ENCODE measurements at regions not wholly inside any gene's neighbourhood (a gene's known extent, or its start where the extent isn't known, plus 50 kb on each side); places are given as distances from the start of the nearest gene placed in this dataset.

GRCh38 chr5:57911438-57911837 is 428.8 kb upstream of the ACTBL2 start:
- DNase-seq, result no peak
- POLR2A ChIA-PET, result no interaction called here
- Histone ChIP-seq H3K4me3 (ENCODE audit: low read length) (no peak overlapping the region), H3K27me3 (ENCODE audit: insufficient read depth, low read length, poor library complexity, severe bottlenecking) (no peaks in the 10 kb centered on the region), H3K4me1 (ENCODE audit: insufficient read depth, low read length) (no peaks in the 10 kb centered on the region), H3K36me3 (ENCODE audit: insufficient read depth, low read length) (no peaks in the 10 kb centered on the region), H3K27ac (ENCODE audit: low read depth, low read length) (no peak overlapping the region), H3K9me3 (ENCODE audit: low read length) (no peaks in the 10 kb centered on the region)
- no peak overlapping the region for H3K4me3 Mint-ChIP-seq
- CTCF ChIA-PET, result no interaction called here
- H3K9me3 Mint-ChIP-seq, result no peaks in the 10 kb centered on the region
- H3K27ac Mint-ChIP-seq, result no peak overlapping the region
- H3K36me3 Mint-ChIP-seq, result peaks cover 0 to 1% (median 0%) of the 10 kb centered on the region in 3 donors
- H3K4me1 Mint-ChIP-seq, result no peaks in the 10 kb centered on the region
- no peaks in the 10 kb centered on the region for H3K27me3 Mint-ChIP-seq

- CTCF ChIA-PET, result no interaction called here
- no peaks in the 10 kb centered on the region for H3K9me3 Mint-ChIP-seq
These were observed 424.1 kb upstream of the ACTBL2 start for GRCh38 chr5:57906671-57907070.

GRCh38 chr5:57903458-57903857 is 420.8 kb upstream of the ACTBL2 start:
- no peaks in the 10 kb centered on the region for H3K4me1 Mint-ChIP-seq
- Histone ChIP-seq H3K36me3 (ENCODE audit: insufficient read depth, low read length) (no peaks in the 10 kb centered on the region), H3K9me3 (ENCODE audit: low read length) (no peaks in the 10 kb centered on the region), H3K27me3 (ENCODE audit: insufficient read depth, low read length, poor library complexity, severe bottlenecking) (no peaks in the 10 kb centered on the region), H3K4me1 (ENCODE audit: insufficient read depth, low read length) (no peaks in the 10 kb centered on the region), H3K4me3 (ENCODE audit: low read length) (no peak overlapping the region), H3K27ac (ENCODE audit: low read depth, low read length) (no peak overlapping the region)
- no peak overlapping the region for H3K4me3 Mint-ChIP-seq
- peaks cover 0 to 1% (median 0%) of the 10 kb centered on the region in 3 donors for H3K36me3 Mint-ChIP-seq
- peaks cover 0 to 1% of the 10 kb centered on the region in 2 donors for H3K27me3 Mint-ChIP-seq
- ChIA-PET POLR2A (no interaction called here), CTCF (no interaction called here)
- DNase-seq, result no peak
- H3K27ac Mint-ChIP-seq, result no peak overlapping the region
- H3K9me3 Mint-ChIP-seq, result no peaks in the 10 kb centered on the region

More at GRCh38 chr5:57906671-57907070, 424.1 kb upstream of the ACTBL2 start:
- H3K9me3 ChIP-seq (ENCODE audit: low read length), result no peaks in the 10 kb centered on the region
- no peaks in the 10 kb centered on the region for H3K36me3 ChIP-seq (ENCODE audit: insufficient read depth, low read length)
- H3K27ac Mint-ChIP-seq, result no peak overlapping the region
- H3K27me3 Mint-ChIP-seq, result peaks cover 0 to 1% of the 10 kb centered on the region in 2 donors
- H3K4me1 Mint-ChIP-seq, result no peaks in the 10 kb centered on the region
- no peak overlapping the region for H3K4me3 ChIP-seq (ENCODE audit: low read length)
- POLR2A ChIA-PET, result no interaction called here
- no peak for DNase-seq
- no peaks in the 10 kb centered on the region for H3K27me3 ChIP-seq (ENCODE audit: insufficient read depth, low read length, poor library complexity, severe bottlenecking)
- no peak overlapping the region for H3K4me3 Mint-ChIP-seq
- H3K36me3 Mint-ChIP-seq, result peaks cover 0 to 1% (median 0%) of the 10 kb centered on the region in 3 donors
- H3K4me1 ChIP-seq (ENCODE audit: insufficient read depth, low read length), result no peaks in the 10 kb centered on the region
- H3K27ac ChIP-seq (ENCODE audit: low read depth, low read length), result no peak overlapping the region

- peaks cover 0 to 1% (median 0%) of the 10 kb centered on the region in 3 donors for H3K36me3 Mint-ChIP-seq
- Histone ChIP-seq H3K9me3 (ENCODE audit: low read length) (no peaks in the 10 kb centered on the region), H3K27ac (ENCODE audit: low read depth, low read length) (no peak overlapping the region), H3K27me3 (ENCODE audit: insufficient read depth, low read length, poor library complexity, severe bottlenecking) (no peaks in the 10 kb centered on the region), H3K36me3 (ENCODE audit: insufficient read depth, low read length) (no peaks in the 10 kb centered on the region), H3K4me3 (ENCODE audit: low read length) (no peak overlapping the region), H3K4me1 (ENCODE audit: insufficient read depth, low read length) (no peaks in the 10 kb centered on the region)
- H3K4me3 Mint-ChIP-seq, result no peak overlapping the region
- POLR2A ChIA-PET, result no interaction called here
- CTCF ChIA-PET, result no interaction called here
- H3K27ac Mint-ChIP-seq, result no peak overlapping the region
- no peak for DNase-seq
- H3K9me3 Mint-ChIP-seq, result no peaks in the 10 kb centered on the region
- peaks cover 0 to 1% of the 10 kb centered on the region in 2 donors for H3K27me3 Mint-ChIP-seq
- H3K4me1 Mint-ChIP-seq, result no peaks in the 10 kb centered on the region
These were observed 419.5 kb upstream of the ACTBL2 start for GRCh38 chr5:57902095-57902494.

GRCh38 chr5:57900381-57900944 is 417.9 kb upstream of the ACTBL2 start:
- H3K36me3 ChIP-seq (ENCODE audit: insufficient read depth, low read length), result no peaks in the 10 kb centered on the region
- peaks cover 0 to 1% of the 10 kb centered on the region in 2 donors for H3K27me3 Mint-ChIP-seq
- no peak for DNase-seq
- ChIA-PET CTCF (no interaction called here), POLR2A (no interaction called here)
- no peaks in the 10 kb centered on the region for H3K36me3 Mint-ChIP-seq
- no peak overlapping the region for H3K4me3 Mint-ChIP-seq
- no peak overlapping the region for H3K27ac Mint-ChIP-seq
- no peaks in the 10 kb centered on the region for H3K27me3 ChIP-seq (ENCODE audit: insufficient read depth, low read length, poor library complexity, severe bottlenecking)
- H3K9me3 ChIP-seq (ENCODE audit: low read length), result no peaks in the 10 kb centered on the region
- H3K4me1 Mint-ChIP-seq, result no peaks in the 10 kb centered on the region
- no peaks in the 10 kb centered on the region for H3K9me3 Mint-ChIP-seq
- H3K27ac ChIP-seq (ENCODE audit: low read depth, low read length), result no peak overlapping the region
- H3K4me1 ChIP-seq (ENCODE audit: insufficient read depth, low read length), result no peaks in the 10 kb centered on the region
- H3K4me3 ChIP-seq (ENCODE audit: low read length), result no peak overlapping the region

GRCh38 chr5:57896576-57896975 is 414.0 kb upstream of the ACTBL2 start:
- H3K27ac Mint-ChIP-seq, result no peak overlapping the region
- Histone ChIP-seq H3K4me1 (ENCODE audit: insufficient read depth, low read length) (no peaks in the 10 kb centered on the region), H3K36me3 (ENCODE audit: insufficient read depth, low read length) (no peaks in the 10 kb centered on the region), H3K27ac (ENCODE audit: low read depth, low read length) (no peak overlapping the region), H3K4me3 (ENCODE audit: low read length) (no peak overlapping the region), H3K27me3 (ENCODE audit: insufficient read depth, low read length, poor library complexity, severe bottlenecking) (no peaks in the 10 kb centered on the region), H3K9me3 (ENCODE audit: low read length) (no peaks in the 10 kb centered on the region)
- no peaks in the 10 kb centered on the region for H3K4me1 Mint-ChIP-seq
- CTCF ChIA-PET, result interaction anchor here (1.5 kb wide), 1 partner anchor 13 kb away, joined by 3 read pairs; no protein-coding TSS in a partner anchor
- DNase-seq, result no peak
- H3K4me3 Mint-ChIP-seq, result no peak overlapping the region
- POLR2A ChIA-PET, result no interaction called here
- no peaks in the 10 kb centered on the region for H3K36me3 Mint-ChIP-seq
- H3K9me3 Mint-ChIP-seq, result peaks cover 0 to 3% (median 0%) of the 10 kb centered on the region in 5 donors
- H3K27me3 Mint-ChIP-seq, result no peaks in the 10 kb centered on the region

GRCh38 chr5:57895766-57896165 is 413.2 kb upstream of the ACTBL2 start:
- peaks cover 0 to 5% (median 0%) of the 10 kb centered on the region in 5 donors for H3K9me3 Mint-ChIP-seq
- no peak for DNase-seq
- no peaks in the 10 kb centered on the region for H3K36me3 Mint-ChIP-seq
- CTCF ChIA-PET, result no interaction called here
- Histone ChIP-seq H3K9me3 (ENCODE audit: low read length) (no peaks in the 10 kb centered on the region), H3K27me3 (ENCODE audit: insufficient read depth, low read length, poor library complexity, severe bottlenecking) (no peaks in the 10 kb centered on the region), H3K4me3 (ENCODE audit: low read length) (no peak overlapping the region), H3K4me1 (ENCODE audit: insufficient read depth, low read length) (no peaks in the 10 kb centered on the region), H3K36me3 (ENCODE audit: insufficient read depth, low read length) (no peaks in the 10 kb centered on the region), H3K27ac (ENCODE audit: low read depth, low read length) (no peak overlapping the region)
- H3K27ac Mint-ChIP-seq, result no peak overlapping the region
- no peaks in the 10 kb centered on the region for H3K27me3 Mint-ChIP-seq
- H3K4me1 Mint-ChIP-seq, result no peaks in the 10 kb centered on the region
- H3K4me3 Mint-ChIP-seq, result no peak overlapping the region
- POLR2A ChIA-PET, result no interaction called here

GRCh38 chr5:57893926-57894325 is 411.3 kb upstream of the ACTBL2 start:
- Histone ChIP-seq H3K27me3 (ENCODE audit: insufficient read depth, low read length, poor library complexity, severe bottlenecking) (no peaks in the 10 kb centered on the region), H3K4me3 (ENCODE audit: low read length) (no peak overlapping the region), H3K9me3 (ENCODE audit: low read length) (no peaks in the 10 kb centered on the region), H3K36me3 (ENCODE audit: insufficient read depth, low read length) (no peaks in the 10 kb centered on the region), H3K4me1 (ENCODE audit: insufficient read depth, low read length) (no peaks in the 10 kb centered on the region), H3K27ac (ENCODE audit: low read depth, low read length) (no peak overlapping the region)
- Mint-ChIP-seq H3K4me1 (no peaks in the 10 kb centered on the region), H3K4me3 (no peak overlapping the region), H3K27ac (no peak overlapping the region), H3K36me3 (no peaks in the 10 kb centered on the region), H3K9me3 (peaks cover 0 to 5% (median 0%) of the 10 kb centered on the region in 5 donors), H3K27me3 (no peaks in the 10 kb centered on the region)
- ChIA-PET POLR2A (no interaction called here), CTCF (no interaction called here)
- DNase-seq, result no peak

- no peak overlapping the region for H3K4me3 Mint-ChIP-seq
- no peak for DNase-seq
These were observed 408.8 kb upstream of the ACTBL2 start for GRCh38 chr5:57891443-57891842.

More at GRCh38 chr5:57891443-57891842, 408.8 kb upstream of the ACTBL2 start:
- Histone ChIP-seq H3K36me3 (ENCODE audit: insufficient read depth, low read length) (no peaks in the 10 kb centered on the region), H3K27ac (ENCODE audit: low read depth, low read length) (no peak overlapping the region), H3K9me3 (ENCODE audit: low read length) (no peaks in the 10 kb centered on the region), H3K4me1 (ENCODE audit: insufficient read depth, low read length) (no peaks in the 10 kb centered on the region), H3K4me3 (ENCODE audit: low read length) (no peak overlapping the region), H3K27me3 (ENCODE audit: insufficient read depth, low read length, poor library complexity, severe bottlenecking) (no peaks in the 10 kb centered on the region)
- POLR2A ChIA-PET, result no interaction called here
- H3K27ac Mint-ChIP-seq, result no peak overlapping the region
- no peaks in the 10 kb centered on the region for H3K27me3 Mint-ChIP-seq
- no peaks in the 10 kb centered on the region for H3K36me3 Mint-ChIP-seq
- CTCF ChIA-PET, result no interaction called here
- H3K4me1 Mint-ChIP-seq, result no peaks in the 10 kb centered on the region
- peaks cover 0 to 5% (median 0%) of the 10 kb centered on the region in 5 donors for H3K9me3 Mint-ChIP-seq

Data from CD8-positive, alpha-beta memory T cell (primary cell).